ENCODE measurements at regions not wholly inside any gene's neighbourhood (a gene's known extent, or its start where the extent isn't known, plus 50 kb on each side); places are given as distances from the start of the nearest gene placed in this dataset.
"Not testable (repeated sequence)": the region's sequence is repeated elsewhere in the genome, so short reads cannot be mapped to it uniquely, and the experiment has no call there.

DNA sequence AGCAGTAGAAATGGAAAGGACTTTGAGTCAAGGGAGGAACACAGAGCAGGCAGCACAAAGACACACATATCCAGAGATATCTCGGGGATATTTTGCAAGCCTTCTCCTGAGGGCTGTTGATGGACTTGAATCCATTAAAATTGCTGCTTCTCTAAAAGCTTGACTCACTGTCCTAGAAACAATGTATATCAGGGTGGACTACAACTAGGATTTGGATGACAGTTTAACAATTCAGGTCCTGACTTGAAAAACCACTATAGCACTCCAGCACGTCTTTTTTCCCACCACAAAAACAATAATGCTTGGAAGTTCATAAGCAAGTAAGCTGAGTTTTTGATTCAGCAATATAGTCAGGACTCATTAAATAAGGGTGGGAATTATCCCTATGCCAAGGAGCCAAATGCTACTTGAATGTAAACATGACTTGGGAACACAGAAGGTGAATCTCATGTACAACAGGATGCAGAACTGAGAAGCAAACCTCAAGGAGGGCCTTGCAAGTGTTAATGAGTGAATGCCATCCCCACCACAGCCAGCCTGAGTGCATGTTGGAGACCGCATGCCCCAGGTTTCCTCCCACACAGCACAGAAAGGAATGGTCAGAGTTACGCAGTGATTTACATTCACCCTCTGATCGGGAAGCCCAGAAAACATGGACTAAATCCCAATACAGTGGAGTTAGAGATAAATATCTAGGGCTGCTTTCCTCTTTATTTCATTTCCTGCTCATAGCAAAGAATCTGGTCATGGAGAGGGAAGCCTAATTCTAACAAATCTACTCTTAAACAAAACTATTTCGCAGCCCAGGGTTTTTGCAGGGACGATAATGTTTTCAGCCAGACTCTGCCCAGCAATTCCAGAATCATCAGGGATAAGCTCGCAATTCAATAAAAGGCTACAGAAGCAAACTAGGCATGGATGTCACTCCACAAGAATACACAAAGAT lies 98.4 kb upstream of the OR9G4 start:
- Mint-ChIP-seq H3K27me3 (no peaks in the 10 kb centered on the region), H3K9me3 (no peaks in the 10 kb centered on the region), H3K36me3 (ENCODE audit: low read depth) (no peaks in the 10 kb centered on the region), H3K27ac (no peak overlapping the region), H3K4me1 (no peaks in the 10 kb centered on the region), H3K4me3 (no peak overlapping the region)
- DNase-seq, result no peak
- intact Hi-C loops (cut with micrococcal nuclease), result no loop called here

- Mint-ChIP-seq H3K27me3 (no peaks in the 10 kb centered on the region), H3K4me1 (peaks cover 1% of the 10 kb centered on the region), H3K4me3 (no peak overlapping the region), H3K27ac (no peak overlapping the region), H3K9me3 (no peaks in the 10 kb centered on the region), H3K36me3 (ENCODE audit: low read depth) (no peaks in the 10 kb centered on the region)
- intact Hi-C loops (cut with micrococcal nuclease), result no loop called here
- DNase-seq, result no peak
These were observed 96.7 kb upstream of the OR9G4 start for GRCh38 chr11:56845121-56845732.

GRCh38 chr11:56843816-56844215 lies 95.3 kb upstream of the OR9G4 start:
- no peaks in the 10 kb centered on the region for H3K9me3 Mint-ChIP-seq
- no peak overlapping the region for H3K4me3 Mint-ChIP-seq

DNA sequence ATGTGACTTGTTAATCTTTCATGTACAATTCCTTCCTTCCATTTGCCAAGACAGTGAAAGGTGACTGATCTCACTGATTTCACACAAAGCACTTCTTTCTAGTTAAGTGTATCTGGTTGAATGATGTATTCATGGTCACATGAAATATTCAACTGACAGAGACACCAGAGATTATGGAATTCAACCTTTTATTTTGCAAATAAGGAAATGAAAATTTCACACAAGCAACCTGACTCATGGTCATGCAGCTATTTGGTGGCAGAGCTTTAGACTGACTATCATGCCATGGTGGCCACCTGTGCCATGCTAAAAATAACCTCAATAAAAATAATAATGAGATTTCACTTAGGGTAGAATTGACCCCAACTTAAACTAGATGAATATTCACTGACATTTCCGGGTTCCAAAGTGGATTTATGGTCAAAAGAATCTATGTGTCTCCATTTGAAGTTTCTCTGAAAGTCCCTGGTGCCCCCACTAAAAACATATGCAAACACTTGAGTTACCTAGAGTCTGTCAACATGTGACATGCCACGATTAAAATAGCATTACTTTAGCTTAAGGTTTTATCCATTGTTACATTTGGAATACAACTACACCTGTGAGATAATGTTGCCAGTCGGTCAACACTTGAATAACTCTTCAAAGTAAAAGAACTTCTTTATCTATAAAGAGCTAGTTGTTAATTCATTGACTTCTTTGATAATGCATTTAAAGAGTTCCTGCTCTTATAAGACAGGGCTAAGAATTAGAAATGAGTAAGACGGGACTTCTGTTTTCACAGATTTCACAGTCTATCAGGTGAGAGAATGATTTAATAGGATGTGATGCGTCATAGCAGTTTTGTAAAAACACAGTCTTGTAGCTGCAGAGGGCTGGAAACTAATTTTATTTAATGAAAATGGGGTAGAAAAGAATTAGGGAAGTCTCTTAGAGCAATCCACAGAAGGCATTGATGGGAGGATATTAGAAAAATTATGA lies 94.6 kb upstream of the OR9G4 start:
- Mint-ChIP-seq H3K27me3 (no peaks in the 10 kb centered on the region), H3K4me3 (no peak overlapping the region), H3K36me3 (ENCODE audit: low read depth) (no peaks in the 10 kb centered on the region), H3K9me3 (no peaks in the 10 kb centered on the region), H3K27ac (no peak overlapping the region), H3K4me1 (peaks cover 1% of the 10 kb centered on the region)
- no peak for DNase-seq
- intact Hi-C loops (cut with micrococcal nuclease), result no loop called here

More at GRCh38 chr11:56843816-56844215, 95.3 kb upstream of the OR9G4 start:
- Mint-ChIP-seq H3K27ac (no peak overlapping the region), H3K27me3 (no peaks in the 10 kb centered on the region), H3K36me3 (ENCODE audit: low read depth) (no peaks in the 10 kb centered on the region), H3K4me1 (peaks cover 1% of the 10 kb centered on the region)
- no peak for DNase-seq
- intact Hi-C loops (cut with micrococcal nuclease), result no loop called here

GRCh38 chr11:56841210-56841810 lies 92.8 kb upstream of the OR9G4 start:
- no peaks in the 10 kb centered on the region for H3K9me3 Mint-ChIP-seq
- no peak overlapping the region for H3K4me3 Mint-ChIP-seq
- H3K4me1 Mint-ChIP-seq, result peaks cover 1% of the 10 kb centered on the region

DNA sequence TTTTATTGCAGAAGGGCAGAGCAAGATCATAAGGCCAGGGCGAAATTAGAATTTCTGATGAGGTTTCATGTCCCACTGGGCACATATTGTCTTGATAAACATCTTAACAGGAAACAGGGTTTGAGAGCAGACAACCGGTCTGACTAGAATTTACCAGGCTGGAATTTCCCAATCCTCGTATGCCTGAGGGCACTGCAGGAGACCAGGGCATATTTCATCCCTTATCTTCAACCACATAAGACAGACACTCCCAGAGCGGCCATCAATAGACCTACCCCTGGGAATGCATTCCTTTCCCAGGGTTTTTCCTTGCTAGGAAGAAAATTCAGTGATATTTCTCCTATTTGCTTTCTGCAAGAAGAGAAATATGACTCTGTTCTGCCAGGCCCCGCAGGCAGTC lies 78.9 kb upstream of the OR9G4 start:
- H3K27me3 Mint-ChIP-seq; intact Hi-C loops (cut with micrococcal nuclease); H3K9me3 Mint-ChIP-seq; H3K27ac Mint-ChIP-seq; H3K4me3 Mint-ChIP-seq; H3K36me3 Mint-ChIP-seq (ENCODE audit: low read depth); DNase-seq; H3K4me1 Mint-ChIP-seq: not testable (repeated sequence)

More at GRCh38 chr11:56841210-56841810, 92.8 kb upstream of the OR9G4 start:
- Mint-ChIP-seq H3K27me3 (no peaks in the 10 kb centered on the region), H3K27ac (no peak overlapping the region), H3K36me3 (ENCODE audit: low read depth) (no peaks in the 10 kb centered on the region)
- intact Hi-C loops (cut with micrococcal nuclease), result loop anchor here (1.0 kb wide), 1 partner anchor 408 kb away; no protein-coding TSS in a partner anchor
- DNase-seq, result peak; percentile 78

GRCh38 chr11:56819916-56820315 lies 71.4 kb upstream of the OR9G4 start:
- intact Hi-C loops (cut with micrococcal nuclease), result no loop called here
- no peak for DNase-seq
- no peaks in the 10 kb centered on the region for H3K36me3 Mint-ChIP-seq (ENCODE audit: low read depth)
- no peak overlapping the region for H3K27ac Mint-ChIP-seq
- H3K4me1 Mint-ChIP-seq, result no peaks in the 10 kb centered on the region
- H3K4me3 Mint-ChIP-seq, result no peak overlapping the region
- H3K9me3 Mint-ChIP-seq, result no peaks in the 10 kb centered on the region
- H3K27me3 Mint-ChIP-seq, result no peaks in the 10 kb centered on the region

- Mint-ChIP-seq H3K4me1 (no peaks in the 10 kb centered on the region), H3K36me3 (ENCODE audit: low read depth) (no peaks in the 10 kb centered on the region), H3K9me3 (no peaks in the 10 kb centered on the region), H3K27me3 (no peaks in the 10 kb centered on the region), H3K4me3 (no peak overlapping the region), H3K27ac (no peak overlapping the region)
- no peak for DNase-seq
- intact Hi-C loops (cut with micrococcal nuclease), result no loop called here
These were observed 69.2 kb upstream of the OR9G4 start for GRCh38 chr11:56817661-56818060.

GRCh38 chr11:56816259-56816658 lies 67.8 kb upstream of the OR9G4 start:
- Mint-ChIP-seq H3K27me3 (no peaks in the 10 kb centered on the region), H3K36me3 (ENCODE audit: low read depth) (no peaks in the 10 kb centered on the region), H3K4me3 (no peak overlapping the region), H3K9me3 (no peaks in the 10 kb centered on the region), H3K27ac (no peak overlapping the region), H3K4me1 (no peaks in the 10 kb centered on the region)
- intact Hi-C loops (cut with micrococcal nuclease), result no loop called here
- no peak for DNase-seq

- no peaks in the 10 kb centered on the region for H3K9me3 Mint-ChIP-seq
- no peaks in the 10 kb centered on the region for H3K36me3 Mint-ChIP-seq (ENCODE audit: low read depth)
- no peak overlapping the region for H3K27ac Mint-ChIP-seq
- intact Hi-C loops (cut with micrococcal nuclease), result no loop called here
- H3K4me1 Mint-ChIP-seq, result no peaks in the 10 kb centered on the region
- DNase-seq, result no peak
- H3K4me3 Mint-ChIP-seq, result no peak overlapping the region
- H3K27me3 Mint-ChIP-seq, result no peaks in the 10 kb centered on the region
These were observed 59.8 kb upstream of the OR9G4 start for GRCh38 chr11:56808326-56808725.

- no peaks in the 10 kb centered on the region for H3K4me1 Mint-ChIP-seq
- no peak overlapping the region for H3K27ac Mint-ChIP-seq
- H3K4me3 Mint-ChIP-seq, result no peak overlapping the region
- no peaks in the 10 kb centered on the region for H3K9me3 Mint-ChIP-seq
- intact Hi-C loops (cut with micrococcal nuclease), result no loop called here
- DNase-seq, result no peak
- H3K36me3 Mint-ChIP-seq (ENCODE audit: low read depth), result no peaks in the 10 kb centered on the region
- H3K27me3 Mint-ChIP-seq, result no peaks in the 10 kb centered on the region
These were observed 51.3 kb upstream of the OR9G4 start for GRCh38 chr11:56799691-56800210.

All from activated CD4-positive, alpha-beta T cell treated with anti-CD3 and anti-CD28 coated beads, Interleukin-2, amount 10 ng/mL, durations not matched to agents 24 days and 14 days (primary cell).